GM12878 (cell line): ENCODE measurements at regions not wholly inside any gene's neighbourhood (a gene's known extent, or its start where the extent isn't known, plus 50 kb on each side); places are given as distances from the start of the nearest gene placed in this dataset.

Experiments
- ATAC-seq: fragments of 200-7000 bp; cut with Tn5 transposase; 3 replicates; pipeline ENCODE4 v1.9.1; 2020; ENCODE audit warnings: mild to moderate bottlenecking, moderate library complexity
- BruUV-seq: library from RNA; stranded (reverse); fragments of 400-500 nt; replicated peaks from 2 replicates; lab custom pipeline; 2021; lab: Mats Ljungman, UMichigan
- CTCF ChIA-PET: fragments of 300-600 bp; sonication (Branson Sonifier 250); formaldehyde crosslinking; extraction: SDS; loops from one replicate; lab custom pipeline; 2021; ENCODE audit warnings: inconsistent platforms; lab: Yijun Ruan, JAX
- POLR2A ChIA-PET: fragments of 350-600 bp; formaldehyde crosslinking; extraction: SDS; loops from one replicate; lab custom pipeline; 2021; ENCODE audit warnings: inconsistent platforms; lab: Charles Lee
- RAD21 ChIA-PET: fragments of 300-600 bp; sonication (Branson Sonifier 250); formaldehyde crosslinking; loops from one replicate; lab custom pipeline; 2023; ENCODE audit warnings: antibody characterized with exemption; ENCODE audit not compliant: unreplicated experiment; lab: Charles Lee
- SMC1A ChIA-PET: fragments of 300-600 bp; sonication (Branson Sonifier 250); formaldehyde crosslinking; loops from one replicate; lab custom pipeline; 2023; ENCODE audit not compliant: unreplicated experiment, uncharacterized antibody; lab: Charles Lee
- DNase-seq: peaks from one replicate; pipeline ENCODE4 v3.0.0-alpha.2; 2011; ENCODE audit warnings: low read depth, low spot score
- FAIRE-seq: peaks from 3 replicates; lab custom pipeline; 2011; peaks lifted over from hg19 to GRCh38; lab: Jason Lieb, UNC
- H2AFZ ChIP-seq: 2 replicates; pipeline ENCODE4 v1.6.0; 2011; ENCODE audit warnings: low read depth, low read length, control low read depth; ENCODE audit not compliant: control insufficient read depth
- H3K27ac ChIP-seq: 2 replicates; pipeline ENCODE4 v1.5.1; 2011; ENCODE audit warnings: control low read depth; ENCODE audit not compliant: control insufficient read depth, insufficient read depth
- H3K27me3 ChIP-seq, 2 experiments: replicated peaks in 1 of 2; 2 replicates each; pipeline versions ENCODE4 v1.6.0 to v1.6.1; 2011; ENCODE audit warnings: low read length in 1 of 2; ENCODE audit not compliant: control insufficient read depth in 2 of 2, insufficient read depth in 2 of 2
- H3K36me3 ChIP-seq, 2 experiments: 2 replicates each; pipeline ENCODE4 v1.5.1; 2011; ENCODE audit warnings: low read length in 1 of 2; ENCODE audit not compliant: control insufficient read depth in 2 of 2, insufficient read depth in 2 of 2
- H3K4me1 ChIP-seq: 2 replicates; pipeline ENCODE4 v1.6.1; 2011; ENCODE audit warnings: mild to moderate bottlenecking, low read length, moderate library complexity, mixed read lengths; ENCODE audit not compliant: control insufficient read depth, insufficient read depth
- H3K4me2 ChIP-seq: 2 replicates; pipeline ENCODE4 v1.6.0; 2011; ENCODE audit warnings: control low read depth; ENCODE audit not compliant: control insufficient read depth, insufficient read depth
- H3K4me3 ChIP-seq: fragments of 200-600 bp; sonication (generic); 2 replicates; pipeline ENCODE4 v1.5.1; 2016
- H3K79me2 ChIP-seq: 2 replicates; pipeline ENCODE4 v1.6.0; 2011; ENCODE audit warnings: low read length; ENCODE audit not compliant: control insufficient read depth, insufficient read depth
- H3K9ac ChIP-seq: 2 replicates; pipeline ENCODE4 v1.8.0; 2011; ENCODE audit warnings: low read length, control low read depth, mixed read lengths; ENCODE audit not compliant: control insufficient read depth, insufficient read depth
- H3K9me3 ChIP-seq: replicated peaks from 3 replicates; pipeline ENCODE4 v1.5.1; 2011; ENCODE audit warnings: mild to moderate bottlenecking, low read length; ENCODE audit not compliant: control insufficient read depth, insufficient read depth
- H4K20me1 ChIP-seq: 2 replicates; pipeline ENCODE4 v1.6.0; 2011; ENCODE audit not compliant: control insufficient read depth, insufficient read depth
- BACH1 ChIP-seq: fragments of 450-650 bp; IDR thresholded peaks from 2 replicates; pipeline ENCODE4 v1.6.1; 2017; ENCODE audit warnings: mild to moderate bottlenecking, borderline replicate concordance
- BMI1 ChIP-seq: fragments of 450-650 bp; IDR thresholded peaks from 2 replicates; pipeline ENCODE4 v1.6.1; 2016; ENCODE audit warnings: mild to moderate bottlenecking, moderate library complexity, borderline replicate concordance
- CHD1 ChIP-seq: IDR thresholded peaks from 2 replicates; pipeline ENCODE4 v1.6.1; 2012; ENCODE audit warnings: low read depth, low read length, improper control_type of control experiment
- FOXK2 ChIP-seq: fragments of 450-650 bp; IDR thresholded peaks from 2 replicates; pipeline ENCODE4 v1.6.1; 2017; ENCODE audit warnings: mild to moderate bottlenecking, moderate library complexity
- HCFC1 ChIP-seq: fragments of 150-350 bp; IDR thresholded peaks from 2 replicates; pipeline ENCODE4 v1.6.1; 2014; ENCODE audit warnings: low read length
- IRF5 ChIP-seq: fragments of 450-650 bp; IDR thresholded peaks from 2 replicates; pipeline ENCODE4 v1.6.1; 2017; ENCODE audit warnings: borderline replicate concordance
- KDM1A ChIP-seq: fragments of 200-600 bp; sonication (generic); IDR thresholded peaks from 2 replicates; pipeline ENCODE4 v1.6.1; 2016; ENCODE audit warnings: borderline replicate concordance
- KLF5 ChIP-seq: fragments of 450-650 bp; IDR thresholded peaks from 2 replicates; pipeline ENCODE4 v1.6.1; 2014; ENCODE audit warnings: mild to moderate bottlenecking; ENCODE audit not compliant: partially characterized antibody
- MTA3 ChIP-seq: IDR thresholded peaks from 2 replicates; pipeline ENCODE4 v1.6.1; 2012; ENCODE audit warnings: low read length, inconsistent platforms, borderline replicate concordance
- PKNOX1 ChIP-seq: fragments of 450-650 bp; IDR thresholded peaks from 2 replicates; pipeline ENCODE4 v1.6.1; 2016; ENCODE audit warnings: mild to moderate bottlenecking
- POLR2AphosphoS5 ChIP-seq: IDR thresholded peaks from 2 replicates; pipeline ENCODE4 v1.6.1; 2011; ENCODE audit warnings: mild to moderate bottlenecking, low read length, inconsistent platforms
- SREBF2 ChIP-seq: IDR thresholded peaks from 2 replicates; pipeline ENCODE4 v1.6.1; 2012; ENCODE audit warnings: mild to moderate bottlenecking, low read length
- TCF12 ChIP-seq: IDR thresholded peaks from 2 replicates; pipeline ENCODE4 v1.6.1; 2011; ENCODE audit warnings: low read depth, mild to moderate bottlenecking, low read length
- TCF3 ChIP-seq: IDR thresholded peaks from 2 replicates; pipeline ENCODE4 v1.6.1; 2012; ENCODE audit warnings: low read depth, mild to moderate bottlenecking, low read length, borderline replicate concordance; ENCODE audit not compliant: insufficient read depth
- ZNF24 ChIP-seq: fragments of 450-650 bp; IDR thresholded peaks from 2 replicates; pipeline ENCODE4 v1.6.1; 2017; ENCODE audit warnings: antibody characterized with exemption, mild to moderate bottlenecking
- ZZZ3 ChIP-seq: IDR thresholded peaks from 2 replicates; pipeline ENCODE4 v1.6.1; 2011; ENCODE audit warnings: low read depth; ENCODE audit not compliant: control insufficient read depth, insufficient read length
- WGBS: methylation state at CpG from one replicate; pipeline ENCODE4 v1.1.6; 2016; ENCODE audit warnings: low lambda C conversion rate; ENCODE audit not compliant: insufficient replicate concordance, insufficient coverage; ENCODE audit errors: missing lambda C conversion rate; 5-methylcytosine and 5-hydroxymethylcytosine counted together
- in situ Hi-C: fragments of 300-500 bp; cut with MboI; formaldehyde crosslinking; loops from 9 replicates; pipeline ENCODE4 v1.14.3; 2018; ENCODE audit warnings: mixed read lengths
- intact Hi-C: fragments of 100-400 bp; cut with micrococcal nuclease; formaldehyde crosslinking; loops from one replicate; pipeline ENCODE4 v1.14.2; 2022; ENCODE audit not compliant: unreplicated experiment
- TF ChIP-seq, protein P1 (sequence below): IDR thresholded peaks from 2 replicates; pipeline ENCODE4 v1.6.1; 2012; ENCODE audit warnings: low read length, inconsistent platforms
- TF ChIP-seq, protein P2 (sequence below): fragments of 450-650 bp; formaldehyde crosslinking; IDR thresholded peaks from 2 replicates; pipeline ENCODE4 v1.4.0; 2020; ENCODE audit warnings: mild to moderate bottlenecking, moderate library complexity

DNA sequence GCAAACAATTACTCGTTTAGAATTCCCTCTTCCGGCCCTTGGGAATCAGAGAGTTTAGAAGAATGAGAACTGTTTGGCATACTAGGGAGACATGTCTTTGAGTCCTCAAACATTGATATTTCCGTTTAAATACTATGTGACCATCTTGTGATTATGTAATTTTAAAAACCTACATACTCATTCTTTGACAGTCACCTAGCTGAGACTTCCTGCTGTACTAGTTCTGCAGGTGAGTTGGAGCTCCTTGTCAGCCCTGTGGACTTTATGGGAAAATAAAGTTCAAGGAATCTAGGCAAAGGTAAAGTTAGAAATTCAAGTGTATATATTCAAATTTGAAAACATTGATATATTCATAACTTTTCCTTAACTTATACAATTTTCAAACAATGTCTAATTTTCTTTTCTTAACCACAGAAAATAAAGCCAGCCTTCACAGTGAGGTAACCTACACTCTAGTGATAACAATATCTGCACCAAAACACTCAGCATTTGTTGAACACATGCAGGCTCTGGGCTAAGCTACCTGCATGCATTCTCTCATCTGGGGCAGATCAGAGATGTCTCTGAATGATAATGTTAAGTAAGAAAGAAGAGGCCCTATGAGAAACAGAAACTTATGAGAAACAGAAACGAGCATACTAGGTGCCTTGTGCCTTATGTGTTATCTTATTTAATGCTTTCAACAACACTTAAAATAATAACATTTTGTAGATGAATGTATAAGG lies 67.0 kb upstream of the BACE2 start:
- CTCF ChIA-PET: no interaction called here
- in situ Hi-C loops: no loop called here
- TF ChIP-seq PKNOX1 (no peak), TCF3 (no peak), FOXK2 (no peak), SREBF2 (no peak), ZZZ3 (no peak), HCFC1 (no peak), BACH1 (no peak), IRF5 (no peak), CHD1 (no peak), ZNF24 (no peak), MTA3 (no peak), BMI1 (no peak), KLF5 (no peak), POLR2AphosphoS5 (no peak), KDM1A (no peak), TCF12 (no peak)
- TF ChIP-seq, protein P1, sequence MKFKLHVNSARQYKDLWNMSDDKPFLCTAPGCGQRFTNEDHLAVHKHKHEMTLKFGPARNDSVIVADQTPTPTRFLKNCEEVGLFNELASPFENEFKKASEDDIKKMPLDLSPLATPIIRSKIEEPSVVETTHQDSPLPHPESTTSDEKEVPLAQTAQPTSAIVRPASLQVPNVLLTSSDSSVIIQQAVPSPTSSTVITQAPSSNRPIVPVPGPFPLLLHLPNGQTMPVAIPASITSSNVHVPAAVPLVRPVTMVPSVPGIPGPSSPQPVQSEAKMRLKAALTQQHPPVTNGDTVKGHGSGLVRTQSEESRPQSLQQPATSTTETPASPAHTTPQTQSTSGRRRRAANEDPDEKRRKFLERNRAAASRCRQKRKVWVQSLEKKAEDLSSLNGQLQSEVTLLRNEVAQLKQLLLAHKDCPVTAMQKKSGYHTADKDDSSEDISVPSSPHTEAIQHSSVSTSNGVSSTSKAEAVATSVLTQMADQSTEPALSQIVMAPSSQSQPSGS: no peak
- TF ChIP-seq, protein P2, sequence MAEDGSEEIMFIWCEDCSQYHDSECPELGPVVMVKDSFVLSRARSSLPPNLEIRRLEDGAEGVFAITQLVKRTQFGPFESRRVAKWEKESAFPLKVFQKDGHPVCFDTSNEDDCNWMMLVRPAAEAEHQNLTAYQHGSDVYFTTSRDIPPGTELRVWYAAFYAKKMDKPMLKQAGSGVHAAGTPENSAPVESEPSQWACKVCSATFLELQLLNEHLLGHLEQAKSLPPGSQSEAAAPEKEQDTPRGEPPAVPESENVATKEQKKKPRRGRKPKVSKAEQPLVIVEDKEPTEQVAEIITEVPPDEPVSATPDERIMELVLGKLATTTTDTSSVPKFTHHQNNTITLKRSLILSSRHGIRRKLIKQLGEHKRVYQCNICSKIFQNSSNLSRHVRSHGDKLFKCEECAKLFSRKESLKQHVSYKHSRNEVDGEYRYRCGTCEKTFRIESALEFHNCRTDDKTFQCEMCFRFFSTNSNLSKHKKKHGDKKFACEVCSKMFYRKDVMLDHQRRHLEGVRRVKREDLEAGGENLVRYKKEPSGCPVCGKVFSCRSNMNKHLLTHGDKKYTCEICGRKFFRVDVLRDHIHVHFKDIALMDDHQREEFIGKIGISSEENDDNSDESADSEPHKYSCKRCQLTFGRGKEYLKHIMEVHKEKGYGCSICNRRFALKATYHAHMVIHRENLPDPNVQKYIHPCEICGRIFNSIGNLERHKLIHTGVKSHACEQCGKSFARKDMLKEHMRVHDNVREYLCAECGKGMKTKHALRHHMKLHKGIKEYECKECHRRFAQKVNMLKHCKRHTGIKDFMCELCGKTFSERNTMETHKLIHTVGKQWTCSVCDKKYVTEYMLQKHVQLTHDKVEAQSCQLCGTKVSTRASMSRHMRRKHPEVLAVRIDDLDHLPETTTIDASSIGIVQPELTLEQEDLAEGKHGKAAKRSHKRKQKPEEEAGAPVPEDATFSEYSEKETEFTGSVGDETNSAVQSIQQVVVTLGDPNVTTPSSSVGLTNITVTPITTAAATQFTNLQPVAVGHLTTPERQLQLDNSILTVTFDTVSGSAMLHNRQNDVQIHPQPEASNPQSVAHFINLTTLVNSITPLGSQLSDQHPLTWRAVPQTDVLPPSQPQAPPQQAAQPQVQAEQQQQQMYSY (CRISPR knock-in tag): no peak

More for the DNA sequence above, 67.0 kb upstream of the BACE2 start:
- no peak for ATAC-seq
- FAIRE-seq: no peak
- no peak overlapping the region for H3K9ac ChIP-seq
- H4K20me1 ChIP-seq: no peaks in the 10 kb centered on the region
- no peak for DNase-seq
- H3K27me3 ChIP-seq: no peaks in the 10 kb centered on the region; a peak in 1 of 4 replicates
- no peaks in the 10 kb centered on the region for H3K36me3 ChIP-seq
- H2AFZ ChIP-seq: no peak overlapping the region
- no peak overlapping the region for H3K4me2 ChIP-seq
- BruUV-seq: no TSS peak
- no peaks in the 10 kb centered on the region for H3K4me1 ChIP-seq
- intact Hi-C loops: no loop called here
- no peaks in the 10 kb centered on the region for H3K79me2 ChIP-seq
- ChIA-PET POLR2A (no interaction called here), RAD21 (no interaction called here), SMC1A (no interaction called here)
- H3K27ac ChIP-seq: no peak overlapping the region
- no peaks in the 10 kb centered on the region; the same call in 2 of the 3 replicates for H3K9me3 ChIP-seq
- WGBS: 7% methylated on average over 4 of the region's 4 CpGs
- H3K4me3 ChIP-seq: no peak overlapping the region
